ENCODE measurements at regions not wholly inside any gene's neighbourhood (a gene's known extent, or its start where the extent isn't known, plus 50 kb on each side); places are given as distances from the start of the nearest gene placed in this dataset.

DNA sequence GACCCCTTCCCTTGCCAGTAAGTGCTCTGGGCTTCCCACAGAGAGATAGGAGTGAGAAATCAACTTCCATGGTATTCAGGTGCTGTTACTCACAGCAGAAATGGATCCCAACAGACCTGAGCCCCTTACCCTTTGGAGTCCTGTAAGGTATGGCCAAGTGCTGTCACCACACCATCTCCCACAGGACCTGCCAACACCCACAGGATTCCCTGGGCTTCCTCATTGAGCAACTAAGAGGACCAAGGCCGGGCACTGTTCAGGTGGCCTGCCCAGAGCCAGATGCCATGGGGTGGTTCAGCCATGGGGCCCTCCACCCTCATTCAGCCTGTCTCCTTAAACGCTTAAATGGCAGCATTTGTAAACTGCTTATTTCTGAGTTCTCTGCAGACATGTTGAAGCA, 166.2 kb downstream of the TRIM43 start:
- TF ChIP-seq, protein P1, sequence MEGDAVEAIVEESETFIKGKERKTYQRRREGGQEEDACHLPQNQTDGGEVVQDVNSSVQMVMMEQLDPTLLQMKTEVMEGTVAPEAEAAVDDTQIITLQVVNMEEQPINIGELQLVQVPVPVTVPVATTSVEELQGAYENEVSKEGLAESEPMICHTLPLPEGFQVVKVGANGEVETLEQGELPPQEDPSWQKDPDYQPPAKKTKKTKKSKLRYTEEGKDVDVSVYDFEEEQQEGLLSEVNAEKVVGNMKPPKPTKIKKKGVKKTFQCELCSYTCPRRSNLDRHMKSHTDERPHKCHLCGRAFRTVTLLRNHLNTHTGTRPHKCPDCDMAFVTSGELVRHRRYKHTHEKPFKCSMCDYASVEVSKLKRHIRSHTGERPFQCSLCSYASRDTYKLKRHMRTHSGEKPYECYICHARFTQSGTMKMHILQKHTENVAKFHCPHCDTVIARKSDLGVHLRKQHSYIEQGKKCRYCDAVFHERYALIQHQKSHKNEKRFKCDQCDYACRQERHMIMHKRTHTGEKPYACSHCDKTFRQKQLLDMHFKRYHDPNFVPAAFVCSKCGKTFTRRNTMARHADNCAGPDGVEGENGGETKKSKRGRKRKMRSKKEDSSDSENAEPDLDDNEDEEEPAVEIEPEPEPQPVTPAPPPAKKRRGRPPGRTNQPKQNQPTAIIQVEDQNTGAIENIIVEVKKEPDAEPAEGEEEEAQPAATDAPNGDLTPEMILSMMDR (IDR thresholded peaks at IDR 0.05; ENCODE audit: control extremely low read depth in 1 of 3, insufficient read depth in 1 of 3, low read depth in 1 of 3, low read length in 3 of 3): no peak
- TF ChIP-seq GTF2F1 (IDR thresholded peaks at IDR 0.05; ENCODE audit: borderline replicate concordance, low read depth, low read length): no peak
- no peak for TF ChIP-seq CHD7 (IDR thresholded peaks at IDR 0.05; ENCODE audit: insufficient replicate concordance, low read length)
- TF ChIP-seq NRF1 (IDR thresholded peaks at IDR 0.05; ENCODE audit: low read depth, low read length): no peak

All from H1 (cell line).